Inferior parietal cortex (tissue), 1 donor: ENCODE measurements at regions not wholly inside any gene's neighbourhood (a gene's known extent, or its start where the extent isn't known, plus 50 kb on each side); places are given as distances from the start of the nearest gene placed in this dataset.
"Not testable (repeated sequence)": the region's sequence is repeated elsewhere in the genome, so short reads cannot be mapped to it uniquely, and the experiment has no call there.

ENCODE experiments used
- DNase-seq: peaks from one replicate; pipeline ENCODE4 v3.0.0-alpha.2; 2016; ENCODE audit errors: extremely low spot score

- DNase-seq: not testable (repeated sequence)
These were observed 106.5 kb upstream of the NDST3 start for GRCh38 chr4:117927823-117928222.

DNA sequence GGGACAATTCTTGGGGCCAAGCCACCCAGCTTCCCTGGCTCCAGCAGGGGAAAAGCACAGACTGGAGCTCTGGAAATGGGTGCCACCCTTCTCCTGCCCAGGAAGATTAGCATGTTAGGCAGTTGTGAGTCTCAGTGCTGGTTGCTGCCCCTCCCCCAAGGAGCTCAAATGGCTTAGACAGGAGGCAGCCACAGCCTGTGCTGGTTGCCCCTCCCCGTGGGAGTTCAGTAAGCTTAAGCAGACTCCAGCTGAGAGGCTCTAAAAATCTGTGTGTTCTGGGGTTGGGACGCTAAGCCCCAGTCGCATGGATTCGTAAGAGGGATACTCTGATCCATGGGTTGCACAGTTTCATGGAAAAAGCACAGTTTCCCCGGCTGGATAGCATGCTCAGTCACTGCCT is 92.7 kb upstream of the NDST3 start:
- no peak for DNase-seq

DNA sequence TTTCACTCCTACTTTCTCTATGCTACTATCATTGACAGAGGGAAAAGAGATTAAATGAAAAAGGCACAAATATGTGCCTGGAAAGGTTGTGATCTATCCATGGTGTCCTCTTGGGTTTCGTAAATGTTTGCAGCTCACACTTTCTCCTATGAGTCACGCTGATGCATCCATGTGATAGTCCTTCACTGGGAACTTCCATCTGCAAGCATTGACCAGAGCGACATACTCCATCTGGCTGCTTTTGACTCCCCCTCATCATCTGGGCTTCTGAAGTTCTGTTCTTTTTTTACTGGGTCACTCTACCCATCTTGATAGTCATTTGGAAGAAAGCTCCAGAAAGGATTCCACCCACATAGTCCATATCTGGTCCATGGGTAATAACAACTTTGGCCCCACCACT is 84.7 kb upstream of the NDST3 start:
- DNase-seq: no peak

- peak; percentile 22 for DNase-seq
These were observed 76.7 kb upstream of the NDST3 start for GRCh38 chr4:117957571-117957970.

GRCh38 chr4:117965622-117966021 is 68.7 kb upstream of the NDST3 start:
- DNase-seq: no peak

DNA sequence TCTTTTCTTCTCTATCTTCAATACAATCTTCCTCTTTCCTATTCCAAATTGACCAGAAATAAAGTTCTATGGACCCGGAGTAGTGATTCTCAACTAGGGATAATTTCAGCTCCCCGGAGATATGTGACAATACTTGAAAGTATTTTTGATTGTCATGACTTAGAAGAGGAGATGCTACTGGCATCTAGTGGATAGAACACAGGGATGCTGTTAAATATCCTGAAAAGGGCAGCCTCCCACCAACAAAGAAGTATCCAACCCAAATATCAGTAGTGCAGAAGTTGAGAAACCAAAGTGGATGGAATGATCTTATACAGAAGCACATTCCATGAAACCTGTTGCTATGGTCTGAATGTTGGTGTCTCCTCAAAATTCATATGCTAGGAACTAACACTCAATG is 65.7 kb upstream of the NDST3 start:
- no peak for DNase-seq

DNA sequence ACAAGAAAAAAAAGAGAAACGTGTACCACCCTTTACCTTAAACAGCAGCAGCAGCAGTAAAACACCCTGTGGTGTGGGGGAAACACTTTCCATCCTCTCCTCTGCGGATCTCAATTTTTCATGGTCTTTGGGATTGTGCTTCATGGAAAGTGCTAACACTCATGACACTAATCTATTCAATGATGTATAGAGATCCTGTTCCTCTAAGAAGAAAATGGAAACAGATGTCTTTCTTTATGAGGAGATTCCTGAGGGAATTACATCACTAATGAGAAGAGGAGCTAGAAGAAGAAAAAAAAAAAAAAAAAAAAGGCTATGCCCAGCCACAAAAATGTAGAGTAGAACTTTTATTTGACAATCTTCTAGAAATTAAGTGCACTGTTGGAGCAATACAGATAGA is 62.9 kb upstream of the NDST3 start:
- DNase-seq: no peak

DNA sequence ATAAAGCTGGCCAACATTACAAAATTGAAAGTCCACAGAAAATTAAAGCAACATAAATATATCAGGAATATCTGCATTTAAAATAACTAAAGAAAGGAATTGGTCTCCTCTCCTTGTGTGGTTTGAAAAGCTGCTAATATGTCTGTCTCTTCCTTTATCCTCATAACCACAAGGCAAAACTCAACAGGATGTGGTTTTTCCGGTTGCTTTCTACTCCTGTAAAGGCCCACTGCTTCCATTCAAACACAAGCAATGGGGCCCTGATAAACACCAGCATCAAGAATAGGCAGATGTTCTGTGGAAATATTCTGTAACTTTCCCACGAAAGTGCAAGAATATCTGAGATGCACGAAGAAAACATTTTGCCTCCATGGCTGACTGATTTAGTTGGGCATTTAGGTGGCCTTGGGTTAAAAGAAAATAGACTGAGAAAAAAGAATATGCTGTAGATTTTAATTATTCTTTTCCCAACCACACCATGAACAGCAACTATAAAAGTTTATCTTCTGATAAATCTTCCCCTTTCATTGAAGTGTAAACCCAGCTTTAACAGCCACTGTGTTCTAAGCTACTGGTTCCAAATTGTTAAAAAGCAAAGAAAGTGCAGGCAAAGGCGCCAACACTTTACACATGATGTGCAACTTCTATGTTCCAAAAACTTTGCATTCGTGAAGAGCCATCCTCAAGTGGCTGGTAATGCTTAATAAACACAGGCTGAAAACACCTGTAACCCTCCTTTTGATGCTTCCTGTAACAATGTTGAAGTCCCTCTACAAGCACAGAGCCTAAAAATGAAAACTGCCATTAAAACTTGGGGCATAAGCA is 50.5 kb upstream of the NDST3 start:
- no peak for DNase-seq

- DNase-seq: no peak
These were observed 50.0 kb upstream of the NDST3 start for GRCh38 chr4:117984366-117984680.
